HCT116 (cell line): ENCODE measurements at regions not wholly inside any gene's neighbourhood (a gene's known extent, or its start where the extent isn't known, plus 50 kb on each side); places are given as distances from the start of the nearest gene placed in this dataset.
"Not testable (repeated sequence)": the region's sequence is repeated elsewhere in the genome, so short reads cannot be mapped to it uniquely, and the experiment has no call there.

Experiments used
- ATAC-seq: fragments of 200-7000 bp; cut with Tn5 transposase; 2 replicates; pipeline ENCODE4 v1.9.1; 2020; ENCODE audit warnings: mild to moderate bottlenecking, moderate library complexity
- BruUV-seq: library from RNA; stranded (reverse); fragments of 400-500 nt; replicated peaks from 2 replicates; lab custom pipeline; 2021; lab: Mats Ljungman, UMichigan
- CTCF ChIA-PET: fragments of 300-600 bp; sonication (Branson Sonifier 250); formaldehyde crosslinking; loops from one replicate; lab custom pipeline; 2021; ENCODE audit warnings: antibody characterized with exemption; lab: Charles Lee
- POLR2A ChIA-PET: fragments of 300-600, 350-600 bp; sonication (Branson Sonifier 250); formaldehyde crosslinking; loops from one replicate; lab custom pipeline; 2021; ENCODE audit warnings: antibody characterized with exemption; lab: Charles Lee
- RAD21 ChIA-PET, 2 experiments: fragments of 300-600 bp; sonication (Branson Sonifier 250); formaldehyde crosslinking; loops; one replicate each; lab custom pipeline; 2023; ENCODE audit warnings: low total read pairs in 2 of 2; ENCODE audit not compliant: uncharacterized antibody in 2 of 2, unreplicated experiment in 2 of 2, low non-redundant PET in 1 of 2; lab: Charles Lee
- DNase-seq: peaks from one replicate; pipeline ENCODE4 v3.0.0-alpha.2; 2010; ENCODE audit warnings: low read depth, low spot score
- H2AFZ ChIP-seq: fragments of 200-600 bp; shearing (Covaris generic), sonication (generic); 2 replicates; pipeline ENCODE4 v1.6.1; 2017; ENCODE audit warnings: low read depth, mixed run types, mixed read lengths, antibody characterized with exemption, low read length; ENCODE audit not compliant: poor library complexity, severe bottlenecking
- H3K27ac ChIP-seq: 2 replicates; pipeline ENCODE4 v1.5.1; 2012; ENCODE audit warnings: low read depth, low read length
- H3K27me3 ChIP-seq: fragments of 200-600 bp; sonication (generic); 2 replicates; pipeline ENCODE4 v1.6.1; 2016; ENCODE audit warnings: mixed run types, low read length, mixed read lengths; ENCODE audit not compliant: insufficient read depth
- H3K36me3 ChIP-seq, 2 experiments: fragments of 200-500 bp in 1 of 2; fragments of 200-600 bp in 1 of 2; sonication (Bioruptor generic) in 1 of 2; sonication (generic) in 1 of 2; 2 replicates each; pipeline versions ENCODE4 v1.5.1 to v1.6.1; 2014 to 2016; ENCODE audit warnings: low read length in 2 of 2, inconsistent platforms in 1 of 2, mixed read lengths in 1 of 2, mixed run types in 1 of 2; ENCODE audit not compliant: insufficient read depth in 2 of 2, control insufficient read depth in 1 of 2
- H3K4me1 ChIP-seq, 2 experiments: fragments of 200-600 bp in 1 of 2; sonication (generic) in 1 of 2; 2 replicates each; pipeline versions ENCODE4 v1.5.1 to v1.6.1; 2012 to 2017; ENCODE audit warnings: low read length in 2 of 2, inconsistent platforms in 1 of 2, mild to moderate bottlenecking in 1 of 2, mixed read lengths in 1 of 2, mixed run types in 1 of 2, moderate library complexity in 1 of 2; ENCODE audit not compliant: insufficient read depth in 2 of 2, control insufficient read depth in 1 of 2
- H3K4me2 ChIP-seq: fragments of 200-600 bp; sonication (generic); 2 replicates; pipeline ENCODE4 v1.6.1; 2017; ENCODE audit warnings: mixed run types, low read length, mixed read lengths
- H3K4me3 ChIP-seq, 2 experiments: fragments of 200-600 bp in 1 of 2; sonication (generic) in 1 of 2; replicated peaks in 1 of 2; 2 replicates each; pipeline ENCODE4 v1.5.1; 2011 to 2016; ENCODE audit warnings: low read length in 2 of 2, control low read depth in 1 of 2, low read depth in 1 of 2, mild to moderate bottlenecking in 1 of 2, mixed read lengths in 1 of 2, mixed run types in 1 of 2
- H3K79me2 ChIP-seq: fragments of 200-600 bp; sonication (generic); 2 replicates; pipeline ENCODE4 v1.6.1; 2017; ENCODE audit warnings: mild to moderate bottlenecking, mixed run types, low read length, moderate library complexity, mixed read lengths; ENCODE audit not compliant: insufficient read depth
- H3K9ac ChIP-seq: fragments of 200-600 bp; sonication (generic); 2 replicates; pipeline ENCODE4 v1.6.1; 2016; ENCODE audit warnings: low read length, mixed read lengths
- H3K9me2 ChIP-seq: fragments of 200-600 bp; sonication (generic), shearing (Covaris generic); 2 replicates; pipeline ENCODE4 v1.6.1; 2017; ENCODE audit warnings: mixed run types, mild to moderate bottlenecking, moderate library complexity; ENCODE audit not compliant: insufficient read depth
- H3K9me3 ChIP-seq, 2 experiments: fragments of 200-500 bp in 1 of 2; fragments of 200-600 bp in 1 of 2; sonication (Bioruptor generic) in 1 of 2; sonication (generic) in 1 of 2; 2 replicates each; pipeline ENCODE4 v1.6.1; 2014 to 2017; ENCODE audit warnings: low read length in 2 of 2, mixed read lengths in 2 of 2, inconsistent platforms in 1 of 2, low read depth in 1 of 2, mild to moderate bottlenecking in 1 of 2, mixed run types in 1 of 2, moderate library complexity in 1 of 2; ENCODE audit not compliant: control insufficient read depth in 1 of 2, insufficient read depth in 1 of 2
- H4K20me1 ChIP-seq: fragments of 200-600 bp; sonication (generic), shearing (Covaris generic); 2 replicates; pipeline ENCODE4 v1.6.1; 2017; ENCODE audit warnings: mixed run types, mild to moderate bottlenecking, moderate library complexity; ENCODE audit not compliant: insufficient read depth
- CEBPB ChIP-seq: IDR thresholded peaks from 2 replicates; pipeline ENCODE4 v1.6.1; 2012; ENCODE audit warnings: low read depth
- POLR2A ChIP-seq: IDR thresholded peaks from 2 replicates; pipeline ENCODE4 v1.7.0; 2011; ENCODE audit warnings: borderline replicate concordance; ENCODE audit not compliant: insufficient read depth, insufficient read length; ENCODE audit errors: extremely low read depth
- POLR2AphosphoS5 ChIP-seq: IDR thresholded peaks from 2 replicates; pipeline ENCODE4 v1.6.1; 2011; ENCODE audit warnings: mild to moderate bottlenecking, low read depth, low read length, moderate library complexity
- REST ChIP-seq: IDR thresholded peaks from 2 replicates; pipeline ENCODE4 v1.6.1; 2012; ENCODE audit warnings: low read depth
- SP1 ChIP-seq: IDR thresholded peaks from 2 replicates; pipeline ENCODE4 v1.6.1; 2012; ENCODE audit warnings: low read depth
- TCF7L2 ChIP-seq: IDR thresholded peaks from 2 replicates; pipeline ENCODE4 v1.7.0; 2011; ENCODE audit warnings: borderline replicate concordance, inconsistent platforms; ENCODE audit not compliant: insufficient read depth, insufficient read length; ENCODE audit errors: extremely low read depth
- intact Hi-C: fragments of 100-400 bp; cut with micrococcal nuclease; formaldehyde crosslinking; loops from 2 replicates; pipeline ENCODE4 v1.10.0; 2022
- TF ChIP-seq, protein P1 (sequence below), 3 experiments: fragments of 200-600 bp in 1 of 3; sonication (generic) in 1 of 3; IDR thresholded peaks in 2 of 3; conservative IDR thresholded peaks in 1 of 3; 2 replicates each; pipeline ENCODE4 v1.5.1; 2012 to 2017; ENCODE audit warnings: low read depth in 2 of 3, low read length in 2 of 3, antibody characterized with exemption in 1 of 3, borderline replicate concordance in 1 of 3, control low read depth in 1 of 3, mild to moderate bottlenecking in 1 of 3, mixed read lengths in 1 of 3, mixed run types in 1 of 3, moderate library complexity in 1 of 3; ENCODE audit not compliant: insufficient read depth in 1 of 3

DNA sequence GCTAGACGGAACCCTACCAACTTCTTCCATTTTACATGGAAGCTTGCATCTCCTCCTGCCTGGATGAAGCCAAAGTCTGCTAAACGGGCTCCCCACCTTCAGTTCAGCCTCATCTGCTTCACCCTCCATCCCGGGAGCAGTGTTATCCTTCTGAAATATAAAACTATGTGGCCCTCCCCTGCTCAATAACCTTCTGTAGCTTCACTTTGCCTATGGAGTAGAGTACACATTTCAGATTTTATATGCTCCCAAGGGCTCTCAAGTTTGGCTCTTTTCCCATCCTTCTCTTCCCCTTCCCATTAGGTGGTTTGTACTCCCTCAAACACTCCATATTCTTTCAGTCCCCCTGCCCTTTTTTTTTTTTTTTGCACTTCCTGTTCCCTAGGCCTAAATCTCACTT lies 115.9 kb upstream of the RAI2 start (continued):
- TF ChIP-seq, protein P1, sequence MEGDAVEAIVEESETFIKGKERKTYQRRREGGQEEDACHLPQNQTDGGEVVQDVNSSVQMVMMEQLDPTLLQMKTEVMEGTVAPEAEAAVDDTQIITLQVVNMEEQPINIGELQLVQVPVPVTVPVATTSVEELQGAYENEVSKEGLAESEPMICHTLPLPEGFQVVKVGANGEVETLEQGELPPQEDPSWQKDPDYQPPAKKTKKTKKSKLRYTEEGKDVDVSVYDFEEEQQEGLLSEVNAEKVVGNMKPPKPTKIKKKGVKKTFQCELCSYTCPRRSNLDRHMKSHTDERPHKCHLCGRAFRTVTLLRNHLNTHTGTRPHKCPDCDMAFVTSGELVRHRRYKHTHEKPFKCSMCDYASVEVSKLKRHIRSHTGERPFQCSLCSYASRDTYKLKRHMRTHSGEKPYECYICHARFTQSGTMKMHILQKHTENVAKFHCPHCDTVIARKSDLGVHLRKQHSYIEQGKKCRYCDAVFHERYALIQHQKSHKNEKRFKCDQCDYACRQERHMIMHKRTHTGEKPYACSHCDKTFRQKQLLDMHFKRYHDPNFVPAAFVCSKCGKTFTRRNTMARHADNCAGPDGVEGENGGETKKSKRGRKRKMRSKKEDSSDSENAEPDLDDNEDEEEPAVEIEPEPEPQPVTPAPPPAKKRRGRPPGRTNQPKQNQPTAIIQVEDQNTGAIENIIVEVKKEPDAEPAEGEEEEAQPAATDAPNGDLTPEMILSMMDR (IDR thresholded peaks at IDR 0.05 in 2 of 3, conservative IDR thresholded peaks at IDR 0.05 in 1 of 3; ENCODE audit: borderline replicate concordance in 1 of 3, insufficient read depth in 1 of 3, low read depth in 2 of 3, low read length in 2 of 3), result no peak

DNA sequence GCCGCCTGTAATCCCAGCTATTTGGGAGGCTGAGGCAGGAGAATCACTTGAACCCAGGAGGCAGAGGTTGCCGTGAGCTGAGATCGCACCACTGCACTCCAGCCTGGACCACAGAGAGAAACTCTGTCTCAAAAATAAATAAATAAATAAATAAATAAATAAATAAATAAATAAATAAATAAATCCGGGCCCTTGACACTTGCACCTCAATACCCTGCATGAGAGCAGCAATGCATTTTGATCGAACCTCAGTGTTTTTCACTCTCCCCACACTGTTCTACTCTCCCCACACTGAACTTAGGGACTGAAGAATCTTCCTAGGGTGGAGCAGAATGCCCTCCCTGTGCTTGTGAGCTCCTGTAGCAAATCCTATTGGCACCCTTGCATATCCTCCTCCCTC lies 114.3 kb upstream of the RAI2 start:
- POLR2A ChIA-PET, intact Hi-C loops, H3K4me3 ChIP-seq, H3K4me1 ChIP-seq, H3K27me3 ChIP-seq, H3K27ac ChIP-seq, DNase-seq, H3K9ac ChIP-seq, BruUV-seq, H3K9me3 ChIP-seq, H3K36me3 ChIP-seq, CTCF ChIA-PET, H3K4me2 ChIP-seq, H4K20me1 ChIP-seq, H3K79me2 ChIP-seq, RAD21 ChIA-PET, ATAC-seq, H2AFZ ChIP-seq, H3K9me2 ChIP-seq: not testable (repeated sequence)

DNA sequence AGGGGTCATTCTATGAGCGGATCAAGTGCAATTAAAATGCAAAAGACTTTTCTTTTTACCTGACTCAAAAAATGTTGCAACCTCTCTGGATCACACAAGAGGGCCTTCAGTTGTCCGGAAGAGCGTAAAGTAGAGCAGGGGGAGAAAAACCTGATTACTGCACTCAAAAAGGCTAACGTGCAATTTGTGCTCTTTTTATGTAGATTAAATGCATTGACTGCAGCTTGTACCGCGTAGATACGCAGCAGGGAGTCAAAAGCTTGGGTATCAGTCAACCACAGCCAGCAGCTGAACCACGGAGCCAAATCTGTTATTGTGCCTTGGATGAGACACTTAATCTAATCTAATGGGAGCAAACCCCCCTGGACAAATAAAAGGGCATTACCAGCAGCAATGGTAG lies 107.3 kb upstream of the RAI2 start:
- no peaks in the 10 kb centered on the region for H3K36me3 ChIP-seq
- CTCF ChIA-PET, result no interaction called here
- H3K9me2 ChIP-seq, result no peaks in the 10 kb centered on the region
- no peak overlapping the region for H2AFZ ChIP-seq
- H3K79me2 ChIP-seq, result no peaks in the 10 kb centered on the region
- no TSS peak for BruUV-seq
- no peak overlapping the region for H3K4me3 ChIP-seq
- H4K20me1 ChIP-seq, result no peaks in the 10 kb centered on the region
- H3K4me2 ChIP-seq, result no peak overlapping the region
- POLR2A ChIA-PET, result no interaction called here
- no peak for DNase-seq
- no peak overlapping the region for H3K27ac ChIP-seq
- intact Hi-C loops, result no loop called here
- TF ChIP-seq TCF7L2 (no peak), POLR2A (no peak), POLR2AphosphoS5 (no peak), CEBPB (no peak), REST (no peak), SP1 (no peak)
- TF ChIP-seq, all 23 proteins: peak for 0
- RAD21 ChIA-PET, result no interaction called here
- ATAC-seq, result no peak
- H3K9ac ChIP-seq, result no peak overlapping the region
- H3K9me3 ChIP-seq, result no peaks in the 10 kb centered on the region
- H3K4me1 ChIP-seq, result no peaks in the 10 kb centered on the region
- peaks cover 4% of the 10 kb centered on the region; the same call in 1 of the 2 replicates for H3K27me3 ChIP-seq
